ENCODE measurements at regions not wholly inside any gene's neighbourhood (a gene's known extent, or its start where the extent isn't known, plus 50 kb on each side); places are given as distances from the start of the nearest gene placed in this dataset.

DNA sequence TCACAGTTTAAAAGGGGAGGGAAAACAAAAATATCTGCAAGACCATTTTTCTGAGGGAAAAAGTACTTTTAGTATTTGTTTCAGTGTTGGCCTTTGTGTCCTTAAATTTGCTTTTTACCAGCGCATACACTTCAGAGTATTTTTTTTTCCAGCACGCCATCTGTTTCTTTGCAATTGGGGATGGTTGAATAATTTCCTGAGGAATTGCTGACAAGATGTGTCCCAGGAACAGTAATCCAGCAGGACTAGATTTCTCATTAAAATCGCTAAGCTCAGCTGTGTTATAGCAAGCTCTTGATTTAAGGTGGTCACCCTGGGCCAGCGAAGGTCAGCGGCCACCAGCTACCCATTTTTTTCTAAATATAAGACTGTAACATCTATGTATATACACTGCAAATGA lies 156.9 kb upstream of the RHOBTB1 start:
- H3K4me2 ChIP-seq (ENCODE audit: insufficient read depth, low read length) = no peak overlapping the region
- H4K20me1 ChIP-seq (ENCODE audit: insufficient read depth, low read length) = no peaks in the 10 kb centered on the region
- DNase-seq (no peak), ATAC-seq (ENCODE audit: insufficient read depth, low read depth) (no peak)
- H3K27ac ChIP-seq (ENCODE audit: low read length) = no peak overlapping the region
- TF ChIP-seq, protein P1, sequence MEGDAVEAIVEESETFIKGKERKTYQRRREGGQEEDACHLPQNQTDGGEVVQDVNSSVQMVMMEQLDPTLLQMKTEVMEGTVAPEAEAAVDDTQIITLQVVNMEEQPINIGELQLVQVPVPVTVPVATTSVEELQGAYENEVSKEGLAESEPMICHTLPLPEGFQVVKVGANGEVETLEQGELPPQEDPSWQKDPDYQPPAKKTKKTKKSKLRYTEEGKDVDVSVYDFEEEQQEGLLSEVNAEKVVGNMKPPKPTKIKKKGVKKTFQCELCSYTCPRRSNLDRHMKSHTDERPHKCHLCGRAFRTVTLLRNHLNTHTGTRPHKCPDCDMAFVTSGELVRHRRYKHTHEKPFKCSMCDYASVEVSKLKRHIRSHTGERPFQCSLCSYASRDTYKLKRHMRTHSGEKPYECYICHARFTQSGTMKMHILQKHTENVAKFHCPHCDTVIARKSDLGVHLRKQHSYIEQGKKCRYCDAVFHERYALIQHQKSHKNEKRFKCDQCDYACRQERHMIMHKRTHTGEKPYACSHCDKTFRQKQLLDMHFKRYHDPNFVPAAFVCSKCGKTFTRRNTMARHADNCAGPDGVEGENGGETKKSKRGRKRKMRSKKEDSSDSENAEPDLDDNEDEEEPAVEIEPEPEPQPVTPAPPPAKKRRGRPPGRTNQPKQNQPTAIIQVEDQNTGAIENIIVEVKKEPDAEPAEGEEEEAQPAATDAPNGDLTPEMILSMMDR (IDR thresholded peaks at IDR 0.05; ENCODE audit: borderline replicate concordance, extremely low read depth, low read length, poor library complexity, severe bottlenecking) = no peak
- no peak for TF ChIP-seq EZH2 (IDR thresholded peaks at IDR 0.05; ENCODE audit: borderline replicate concordance, low read depth, low read length, severe bottlenecking)
- H3K9me3 ChIP-seq (ENCODE audit: insufficient read depth, low read length, severe bottlenecking) = no peaks in the 10 kb centered on the region
- no peak overlapping the region for H3K4me3 ChIP-seq (ENCODE audit: low read depth in 1 of 2, low read length in 2 of 2)
- H3K79me2 ChIP-seq (ENCODE audit: insufficient read depth, low read length) = no peaks in the 10 kb centered on the region
- H2AFZ ChIP-seq (ENCODE audit: low read depth, low read length) = no peak overlapping the region
- no peak overlapping the region for H3K9ac ChIP-seq (ENCODE audit: low read depth, low read length)
- H3K27me3 ChIP-seq (ENCODE audit: insufficient read depth, low read length, poor library complexity) = no peaks in the 10 kb centered on the region
- H3K36me3 ChIP-seq (ENCODE audit: insufficient read depth, low read length) = no peaks in the 10 kb centered on the region
- H3K4me1 ChIP-seq (ENCODE audit: insufficient read depth, low read length) = no peaks in the 10 kb centered on the region

DNA sequence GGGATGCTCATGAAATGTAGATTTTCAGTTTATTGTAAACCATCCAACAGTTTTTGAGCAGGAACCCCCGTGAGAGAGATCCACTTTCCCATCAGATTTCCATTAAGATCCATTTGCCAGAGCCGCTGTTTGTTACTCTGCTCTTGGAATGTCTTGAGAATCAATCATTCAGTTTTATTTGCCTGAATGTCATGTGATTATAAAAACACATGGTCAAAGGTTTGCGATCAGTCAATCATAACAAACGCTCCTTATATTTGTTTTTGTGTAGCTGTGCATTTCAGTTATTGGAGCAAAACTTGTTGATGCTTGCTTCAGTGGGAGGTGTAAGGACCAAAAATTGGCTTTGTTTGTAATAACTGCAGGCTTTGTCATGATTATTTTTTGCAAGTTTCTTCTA lies 155.8 kb upstream of the RHOBTB1 start:
- H3K4me1 ChIP-seq (ENCODE audit: insufficient read depth, low read length) = no peaks in the 10 kb centered on the region
- TF ChIP-seq, protein P1 (IDR thresholded peaks at IDR 0.05; ENCODE audit: borderline replicate concordance, extremely low read depth, low read length, poor library complexity, severe bottlenecking) = no peak
- TF ChIP-seq EZH2 (IDR thresholded peaks at IDR 0.05; ENCODE audit: borderline replicate concordance, low read depth, low read length, severe bottlenecking) = no peak
- H4K20me1 ChIP-seq (ENCODE audit: insufficient read depth, low read length) = no peaks in the 10 kb centered on the region
- H3K4me3 ChIP-seq (ENCODE audit: low read depth in 1 of 2, low read length in 2 of 2) = no peak overlapping the region
- H3K9me3 ChIP-seq (ENCODE audit: insufficient read depth, low read length, severe bottlenecking) = no peaks in the 10 kb centered on the region
- no peak overlapping the region for H3K4me2 ChIP-seq (ENCODE audit: insufficient read depth, low read length)
- H2AFZ ChIP-seq (ENCODE audit: low read depth, low read length) = no peak overlapping the region
- DNase-seq (no peak), ATAC-seq (ENCODE audit: insufficient read depth, low read depth) (no peak)
- no peaks in the 10 kb centered on the region for H3K36me3 ChIP-seq (ENCODE audit: insufficient read depth, low read length)
- H3K9ac ChIP-seq (ENCODE audit: low read depth, low read length) = no peak overlapping the region
- H3K27me3 ChIP-seq (ENCODE audit: insufficient read depth, low read length, poor library complexity) = no peaks in the 10 kb centered on the region
- H3K27ac ChIP-seq (ENCODE audit: low read length) = no peak overlapping the region
- H3K79me2 ChIP-seq (ENCODE audit: insufficient read depth, low read length) = no peaks in the 10 kb centered on the region

DNA sequence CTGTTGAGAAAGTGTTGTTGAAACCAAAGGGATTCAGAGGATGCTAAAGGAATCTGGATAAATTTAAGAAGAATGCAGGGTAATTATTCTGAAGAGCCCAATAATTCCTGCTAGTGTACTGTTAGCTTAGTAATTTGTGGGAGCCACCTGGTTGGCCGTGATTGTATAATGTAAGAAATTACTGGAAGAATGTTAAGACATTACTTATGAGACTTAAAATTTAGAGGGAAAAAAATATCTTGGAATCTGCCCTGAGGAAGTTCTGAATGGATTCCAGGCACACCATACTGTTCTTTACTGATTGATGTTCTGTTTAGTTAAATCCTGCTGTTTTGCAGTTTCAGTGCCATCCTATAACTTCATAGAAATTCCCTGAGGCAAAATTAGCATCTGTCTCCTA lies 155.0 kb upstream of the RHOBTB1 start:
- no peaks in the 10 kb centered on the region for H3K4me1 ChIP-seq (ENCODE audit: insufficient read depth, low read length)
- H3K79me2 ChIP-seq (ENCODE audit: insufficient read depth, low read length) = no peaks in the 10 kb centered on the region
- ATAC-seq (ENCODE audit: insufficient read depth, low read depth) = no peak
- H3K4me2 ChIP-seq (ENCODE audit: insufficient read depth, low read length) = no peak overlapping the region
- no peak overlapping the region for H3K4me3 ChIP-seq (ENCODE audit: low read depth in 1 of 2, low read length in 2 of 2)
- no peak overlapping the region for H3K27ac ChIP-seq (ENCODE audit: low read length)
- TF ChIP-seq, protein P1 (IDR thresholded peaks at IDR 0.05; ENCODE audit: borderline replicate concordance, extremely low read depth, low read length, poor library complexity, severe bottlenecking) = no peak
- no peak for TF ChIP-seq EZH2 (IDR thresholded peaks at IDR 0.05; ENCODE audit: borderline replicate concordance, low read depth, low read length, severe bottlenecking)
- DNase-seq = no peak
- H2AFZ ChIP-seq (ENCODE audit: low read depth, low read length) = no peak overlapping the region
- H3K27me3 ChIP-seq (ENCODE audit: insufficient read depth, low read length, poor library complexity) = no peaks in the 10 kb centered on the region
- no peaks in the 10 kb centered on the region for H3K9me3 ChIP-seq (ENCODE audit: insufficient read depth, low read length, severe bottlenecking)
- H3K9ac ChIP-seq (ENCODE audit: low read depth, low read length) = no peak overlapping the region
- H4K20me1 ChIP-seq (ENCODE audit: insufficient read depth, low read length) = no peaks in the 10 kb centered on the region
- no peaks in the 10 kb centered on the region for H3K36me3 ChIP-seq (ENCODE audit: insufficient read depth, low read length)

DNA sequence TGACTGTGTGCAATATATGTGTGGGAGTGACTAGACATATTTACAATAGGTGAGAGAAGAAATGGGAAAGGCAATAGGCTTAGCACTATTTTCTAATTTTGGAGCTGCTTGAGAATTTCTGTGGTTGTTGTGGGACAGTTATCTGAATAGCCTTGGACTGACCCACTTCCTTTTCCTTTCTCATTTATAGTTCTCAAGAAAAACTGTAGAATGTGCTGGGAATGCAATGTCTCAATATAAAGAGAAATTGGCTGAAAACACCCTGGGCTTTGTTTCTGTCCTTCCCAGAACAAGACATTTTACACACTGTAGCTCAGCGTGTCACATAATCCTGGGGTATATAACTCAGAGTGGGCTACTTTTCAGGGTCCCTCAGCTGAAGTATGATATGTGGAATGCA lies 153.0 kb upstream of the RHOBTB1 start:
- Histone ChIP-seq H3K4me3 (ENCODE audit: low read depth in 1 of 2, low read length in 2 of 2) (no peak overlapping the region), H3K27ac (ENCODE audit: low read length) (no peak overlapping the region), H3K4me2 (ENCODE audit: insufficient read depth, low read length) (no peak overlapping the region), H3K4me1 (ENCODE audit: insufficient read depth, low read length) (no peaks in the 10 kb centered on the region), H2AFZ (ENCODE audit: low read depth, low read length) (no peak overlapping the region), H3K9ac (ENCODE audit: low read depth, low read length) (no peak overlapping the region), H3K9me3 (ENCODE audit: insufficient read depth, low read length, severe bottlenecking) (no peaks in the 10 kb centered on the region), H3K36me3 (ENCODE audit: insufficient read depth, low read length) (no peaks in the 10 kb centered on the region), H4K20me1 (ENCODE audit: insufficient read depth, low read length) (no peaks in the 10 kb centered on the region), H3K27me3 (ENCODE audit: insufficient read depth, low read length, poor library complexity) (no peaks in the 10 kb centered on the region), H3K79me2 (ENCODE audit: insufficient read depth, low read length) (no peaks in the 10 kb centered on the region)
- no peak for ATAC-seq (ENCODE audit: insufficient read depth, low read depth)
- no peak for DNase-seq
- no peak for TF ChIP-seq EZH2 (IDR thresholded peaks at IDR 0.05; ENCODE audit: borderline replicate concordance, low read depth, low read length, severe bottlenecking)
- TF ChIP-seq, protein P1 (IDR thresholded peaks at IDR 0.05; ENCODE audit: borderline replicate concordance, extremely low read depth, low read length, poor library complexity, severe bottlenecking) = no peak
